OCI-M1 (cell line): ENCODE measurements at regions not wholly inside any gene's neighbourhood (a gene's known extent, or its start where the extent isn't known, plus 50 kb on each side); places are given as distances from the start of the nearest gene placed in this dataset.
A peak's percentile ranks its signal among the peaks of the same experiment; 100 is the strongest.

Source experiments
- DNase-seq: peaks from one replicate; lab custom pipeline; 2025; lab: John Stamatoyannopoulos, UW

DNA sequence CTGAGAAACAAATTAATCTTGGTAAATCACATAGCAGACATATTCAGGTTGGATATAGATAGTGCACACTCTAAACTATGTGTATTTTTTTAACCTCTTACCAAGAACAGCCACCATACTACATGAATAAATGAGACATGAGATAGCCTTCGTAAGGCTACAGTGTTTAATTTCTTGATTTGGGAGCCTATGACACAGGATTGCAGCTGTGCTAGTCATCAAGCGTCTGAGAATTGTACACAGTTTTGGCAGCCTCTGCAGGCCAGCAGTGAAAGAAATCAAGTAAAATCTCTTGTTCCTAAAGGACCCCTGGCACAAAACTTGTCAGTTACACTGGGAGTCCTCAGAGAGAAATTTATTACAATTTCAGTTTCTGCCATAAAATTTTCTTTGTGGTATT is 236.1 kb downstream of the C12orf50 start:
- no peak for DNase-seq

DNA sequence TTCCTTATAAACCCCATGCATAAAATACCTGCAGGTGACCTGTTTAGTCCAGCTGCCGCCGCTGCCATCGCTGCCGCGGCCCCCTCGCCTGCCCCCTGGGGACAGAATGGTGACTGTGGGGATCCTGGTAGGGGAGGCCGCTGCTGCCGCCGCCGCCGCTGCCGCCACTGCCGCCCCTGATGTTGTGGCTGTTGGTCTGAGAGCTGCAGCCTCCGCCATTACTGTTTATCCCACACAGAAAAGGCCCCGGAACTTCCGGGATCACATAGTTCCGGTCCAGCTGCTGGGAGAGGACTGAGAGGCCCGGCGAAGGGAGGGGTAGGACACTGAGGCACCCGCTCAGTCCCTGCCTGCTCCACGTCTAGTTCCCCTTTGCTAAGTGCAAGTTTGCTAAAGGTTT is 244.9 kb downstream of the C12orf50 start:
- no peak for DNase-seq

DNA sequence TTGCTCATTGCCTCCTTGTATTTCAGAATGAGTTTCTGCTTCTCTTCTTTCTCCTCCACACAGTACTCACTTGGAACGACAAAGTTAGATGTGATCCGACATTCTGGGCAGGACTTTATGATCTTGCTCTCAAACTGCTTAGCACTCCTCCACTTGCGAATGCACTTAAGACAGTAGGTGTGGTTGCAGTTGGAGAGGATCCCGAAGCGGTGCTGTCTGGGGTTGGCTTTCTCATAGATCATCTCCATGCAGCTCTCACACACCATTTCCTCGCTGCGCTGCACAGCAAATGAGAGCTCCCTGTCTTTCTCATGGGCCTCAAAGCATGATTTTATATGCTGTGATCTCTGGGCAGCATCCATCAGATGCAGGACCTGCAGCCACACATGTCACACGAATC is 245.7 kb downstream of the C12orf50 start:
- DNase-seq, result no peak

DNA sequence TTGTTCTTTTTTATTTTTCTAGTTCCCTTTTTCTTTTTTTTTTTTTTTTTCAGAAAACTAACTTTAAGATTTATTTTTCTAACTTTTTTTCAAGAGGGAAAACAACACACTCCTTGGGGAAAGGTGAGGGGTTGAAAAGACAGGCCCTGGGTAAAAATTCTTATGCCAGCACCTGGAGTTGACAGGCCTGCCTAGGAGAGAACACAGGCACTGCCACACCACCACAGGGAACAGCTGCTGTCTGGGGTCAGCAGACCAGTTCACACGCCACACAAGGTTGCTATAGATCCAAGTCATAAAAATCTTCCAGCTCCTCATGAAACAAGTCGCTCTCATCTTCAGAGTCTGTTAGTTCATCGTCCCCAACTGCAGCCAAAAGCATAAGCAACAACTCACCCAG is 246.4 kb downstream of the C12orf50 start:
- DNase-seq, result no peak

DNA sequence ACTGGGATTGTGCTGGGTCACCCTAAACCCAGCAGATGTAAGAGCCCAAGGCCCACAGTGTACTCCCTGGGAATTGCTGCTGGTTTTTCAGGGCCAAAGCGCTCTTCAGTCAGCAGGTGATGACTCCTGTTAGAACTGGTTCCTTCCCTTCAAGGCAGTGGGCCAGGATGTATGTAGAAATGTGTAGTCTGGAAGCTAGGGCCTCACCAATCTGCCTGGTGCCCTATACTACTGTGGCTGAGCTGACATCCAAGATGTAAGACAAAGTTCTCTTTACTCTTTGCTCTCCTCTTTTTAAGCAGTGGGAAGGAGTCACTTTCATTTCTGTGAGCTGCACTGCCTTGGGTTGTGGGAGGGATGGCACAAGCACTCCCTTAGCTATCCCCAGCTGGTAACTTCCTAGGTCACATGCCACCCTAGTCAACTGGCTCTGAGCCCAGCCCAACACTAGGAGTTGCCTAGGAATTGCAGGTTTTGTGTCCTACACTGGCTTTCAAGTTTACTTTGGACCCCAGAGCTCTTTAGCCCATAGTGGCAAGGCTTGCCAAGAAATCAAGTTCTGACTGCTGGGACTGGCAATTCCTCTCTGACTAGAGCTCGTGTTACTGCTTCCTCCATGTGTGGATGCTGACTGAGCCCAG is 249.2 kb downstream of the C12orf50 start:
- DNase-seq, result no peak

DNA sequence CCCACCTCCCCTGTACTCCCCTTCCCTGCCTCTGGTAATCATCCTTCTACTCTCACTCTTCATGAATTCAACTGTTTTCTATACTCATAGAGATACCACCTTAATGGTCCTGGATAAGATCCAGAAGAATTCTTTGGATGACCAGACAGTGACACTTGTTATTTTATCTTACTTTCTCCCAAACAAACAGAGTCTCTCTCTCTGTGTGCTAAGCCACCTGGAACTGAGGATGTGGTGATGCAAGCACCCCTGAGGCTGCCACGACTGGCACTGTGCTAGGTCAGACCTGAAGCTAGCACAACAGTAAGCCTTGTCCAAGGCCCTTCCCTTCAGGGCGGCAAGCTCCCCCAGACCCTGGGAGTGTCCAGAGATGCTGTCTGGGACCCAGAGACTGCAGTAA is 250.2 kb downstream of the C12orf50 start:
- no peak for DNase-seq

DNA sequence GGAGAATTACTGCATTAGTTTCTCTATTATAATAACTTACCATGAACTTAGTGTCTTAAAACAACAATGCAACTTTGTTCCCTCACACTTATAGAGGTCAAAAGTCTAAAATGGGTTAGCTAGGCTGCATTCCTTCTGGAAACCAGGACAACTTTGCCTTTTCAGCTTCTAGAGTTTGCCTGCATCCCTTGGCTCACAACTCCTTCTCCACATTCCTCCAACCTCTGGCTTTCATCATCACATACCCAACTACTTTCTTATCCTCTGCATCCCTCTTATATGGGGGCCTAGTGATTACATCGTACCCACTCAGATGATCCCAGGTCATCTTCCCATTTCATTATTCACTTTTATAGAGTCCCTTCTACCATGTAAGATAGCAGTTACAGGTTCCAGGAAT is 251.1 kb downstream of the C12orf50 start:
- DNase-seq, result no peak

DNA sequence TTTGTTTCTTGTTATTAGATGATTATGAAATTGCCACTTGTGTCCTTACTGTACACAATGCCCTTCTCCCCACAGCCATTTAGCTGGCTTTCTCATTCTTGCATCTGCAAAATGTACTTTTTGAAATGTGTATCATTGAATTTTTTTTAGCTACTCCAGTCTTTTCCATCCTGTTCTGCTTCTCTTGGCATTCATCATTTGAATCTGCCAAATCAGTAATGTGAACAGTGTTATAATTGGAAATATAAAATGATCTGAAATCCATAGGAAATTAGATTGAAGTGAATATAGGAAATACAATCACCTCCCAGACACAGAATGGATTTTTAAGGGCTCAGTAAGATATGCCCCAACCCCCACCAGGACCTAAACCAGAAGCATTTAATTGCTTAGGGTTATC is 253.4 kb downstream of the C12orf50 start:
- no peak for DNase-seq

DNA sequence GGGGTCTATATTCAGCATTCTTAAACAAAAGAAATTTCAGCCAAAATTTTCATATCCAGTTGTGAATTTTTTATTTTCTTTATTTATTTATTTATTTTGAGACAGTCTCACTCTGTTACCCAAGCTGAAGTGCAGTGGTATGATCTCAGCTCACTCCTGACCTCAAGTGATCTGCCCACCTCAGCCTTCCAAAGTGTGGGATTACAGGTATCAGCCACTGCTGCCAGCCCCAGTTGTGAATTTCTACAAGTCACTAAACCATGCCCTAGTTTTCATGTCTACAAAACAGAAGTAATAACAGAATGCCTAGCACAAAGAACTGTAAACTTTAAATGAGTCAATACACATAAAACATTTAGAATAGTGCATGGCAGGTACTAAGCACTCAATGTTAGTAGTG is 254.2 kb downstream of the C12orf50 start:
- DNase-seq, result no peak

DNA sequence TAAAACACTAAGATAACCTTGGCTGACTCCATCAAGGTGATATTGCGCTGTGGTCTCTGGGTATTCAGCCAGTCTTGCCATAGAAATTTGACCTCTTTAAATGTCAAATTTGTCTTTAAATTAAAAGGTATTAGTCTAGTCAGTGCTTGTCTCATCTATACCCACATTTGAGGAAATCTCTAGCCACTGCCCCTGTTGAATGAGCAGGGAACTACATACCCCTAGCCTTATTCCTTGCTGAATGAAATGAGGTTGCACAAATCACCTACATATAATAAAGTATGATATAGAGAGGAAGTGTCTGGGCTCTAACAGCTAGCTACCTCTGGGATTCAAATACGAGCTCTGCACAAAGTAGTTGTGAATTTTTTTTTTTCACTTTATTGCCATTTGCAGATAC is 256.8 kb downstream of the C12orf50 start:
- DNase-seq, result no peak

DNA sequence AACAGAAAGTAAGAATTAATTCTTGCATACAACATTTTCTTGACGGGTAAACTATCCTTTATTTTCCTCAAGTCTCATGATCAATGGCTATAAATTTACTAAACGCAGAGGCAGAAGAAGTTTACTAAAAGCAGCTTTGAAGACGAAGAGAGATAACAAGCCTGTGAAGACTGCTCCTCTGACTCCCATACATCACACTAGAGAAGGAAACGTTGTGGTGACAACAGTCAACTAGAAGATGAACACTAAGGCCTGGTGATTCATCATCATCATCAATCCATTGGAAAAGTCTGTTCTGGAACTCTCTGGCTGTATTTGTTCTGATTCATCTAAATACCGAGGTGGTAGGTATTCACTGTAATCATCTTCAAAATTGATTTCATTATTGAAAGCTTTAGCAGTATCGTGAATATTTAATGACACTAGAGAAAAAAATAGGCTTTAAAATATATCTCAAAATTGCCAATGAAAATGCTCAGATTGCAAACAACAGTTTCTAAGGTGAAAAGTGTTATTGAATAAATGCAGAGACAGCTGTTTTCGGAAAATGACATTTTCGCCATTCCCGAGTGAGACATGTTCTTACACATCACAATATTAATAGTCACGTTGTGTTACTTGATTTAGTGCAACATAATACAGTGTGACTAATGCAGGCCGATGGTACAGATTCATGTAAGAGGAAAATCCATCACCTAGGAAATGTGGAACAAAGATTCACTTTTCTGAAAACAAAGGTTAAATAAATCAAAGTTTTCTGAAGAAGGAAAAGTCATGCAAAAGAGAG is 260.5 kb downstream of the C12orf50 start:
- no peak for DNase-seq

DNA sequence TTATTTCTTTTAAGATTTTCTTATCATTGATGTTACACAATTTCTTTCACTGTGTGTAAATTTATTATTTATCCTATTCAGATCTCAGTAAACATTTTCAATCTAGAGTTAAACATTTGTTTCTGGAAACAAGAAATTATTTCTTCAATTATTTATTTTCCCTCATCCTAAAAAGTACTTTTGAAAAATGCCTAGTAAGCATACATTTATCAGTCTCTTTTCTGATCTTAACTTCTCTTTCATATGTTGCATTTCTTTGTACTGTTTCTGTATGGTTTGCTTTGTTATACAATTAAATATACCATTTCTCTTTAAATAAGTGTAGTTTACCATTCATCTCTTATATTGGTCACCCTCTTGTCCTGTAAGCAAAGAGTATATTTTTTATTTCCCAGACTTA is 263.2 kb downstream of the C12orf50 start:
- DNase-seq, result no peak

DNA sequence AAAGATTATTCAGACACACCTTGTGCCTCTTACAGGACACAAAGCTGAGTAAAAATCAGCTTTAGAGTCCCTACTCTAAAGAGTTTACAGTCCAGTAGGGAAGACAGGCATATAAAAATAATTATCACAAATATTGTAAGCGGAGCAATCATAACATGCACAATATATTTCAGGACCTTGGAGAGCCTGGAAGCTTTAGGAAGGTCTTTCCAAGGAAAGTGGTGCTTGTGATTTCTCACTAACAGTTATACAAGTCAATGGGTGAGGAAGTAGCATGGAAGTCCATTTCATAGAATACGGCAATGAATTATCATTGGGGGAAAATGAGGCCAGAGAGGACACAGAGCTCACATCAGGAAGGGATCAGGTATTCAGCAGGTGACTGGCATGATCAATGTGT is 268.3 kb downstream of the C12orf50 start:
- DNase-seq, result no peak

DNA sequence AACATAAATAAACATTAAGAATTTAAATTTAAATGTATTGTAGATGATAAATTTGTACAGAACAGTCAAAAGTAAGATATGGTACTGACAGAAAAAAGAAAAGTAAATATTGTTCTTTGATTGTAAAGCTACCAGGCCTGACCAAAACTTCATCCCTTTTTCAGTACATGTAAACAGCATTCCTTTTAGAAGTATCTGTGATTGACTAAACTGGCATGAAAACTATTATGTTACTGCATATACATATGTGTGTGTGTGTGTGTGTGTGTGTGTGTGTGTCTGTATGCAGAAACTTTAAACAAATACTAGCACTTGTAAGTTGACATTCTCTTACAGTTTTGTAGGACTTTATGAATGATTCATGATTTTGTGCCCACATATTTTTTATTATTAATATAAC is 270.9 kb downstream of the C12orf50 start:
- DNase-seq, result no peak

DNA sequence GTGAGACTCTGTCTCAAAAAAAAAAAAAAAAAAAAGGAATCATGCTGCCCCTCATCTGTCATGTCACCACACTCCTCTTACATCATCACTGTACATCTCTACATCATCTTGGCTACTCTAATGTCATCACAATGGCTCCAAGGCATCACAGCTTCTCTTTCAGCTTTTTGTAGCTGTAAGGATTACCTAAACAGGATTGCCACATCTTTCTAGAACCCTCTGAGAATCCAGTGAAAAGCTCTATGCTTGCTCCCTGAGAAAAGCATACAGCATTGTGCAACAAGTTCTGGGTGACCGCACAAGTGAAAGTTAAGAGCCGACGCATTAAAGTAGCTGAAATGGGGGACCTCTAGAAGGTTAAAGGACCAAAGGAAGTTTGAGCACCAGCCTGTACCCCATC is 272.5 kb downstream of the C12orf50 start:
- DNase-seq, result no peak

DNA sequence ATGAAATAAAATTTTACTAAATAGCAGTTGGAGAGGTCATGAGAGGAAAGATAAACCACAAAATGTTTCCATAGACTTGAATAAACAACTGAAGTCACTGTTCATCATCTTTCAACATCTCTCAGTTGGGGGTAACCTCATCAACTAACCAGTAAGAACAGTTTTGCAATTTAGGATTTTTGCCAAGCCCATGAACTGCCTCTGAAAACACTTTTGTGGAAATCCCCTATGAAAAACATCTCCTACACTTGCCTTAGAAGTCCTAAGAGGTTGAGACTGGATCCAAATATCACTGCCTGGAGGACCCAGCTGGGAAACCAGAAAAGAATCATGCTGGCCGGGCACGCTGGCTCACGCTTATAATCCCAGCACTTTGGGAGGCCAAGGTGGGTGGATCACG is 273.1 kb downstream of the C12orf50 start:
- no peak for DNase-seq

DNA sequence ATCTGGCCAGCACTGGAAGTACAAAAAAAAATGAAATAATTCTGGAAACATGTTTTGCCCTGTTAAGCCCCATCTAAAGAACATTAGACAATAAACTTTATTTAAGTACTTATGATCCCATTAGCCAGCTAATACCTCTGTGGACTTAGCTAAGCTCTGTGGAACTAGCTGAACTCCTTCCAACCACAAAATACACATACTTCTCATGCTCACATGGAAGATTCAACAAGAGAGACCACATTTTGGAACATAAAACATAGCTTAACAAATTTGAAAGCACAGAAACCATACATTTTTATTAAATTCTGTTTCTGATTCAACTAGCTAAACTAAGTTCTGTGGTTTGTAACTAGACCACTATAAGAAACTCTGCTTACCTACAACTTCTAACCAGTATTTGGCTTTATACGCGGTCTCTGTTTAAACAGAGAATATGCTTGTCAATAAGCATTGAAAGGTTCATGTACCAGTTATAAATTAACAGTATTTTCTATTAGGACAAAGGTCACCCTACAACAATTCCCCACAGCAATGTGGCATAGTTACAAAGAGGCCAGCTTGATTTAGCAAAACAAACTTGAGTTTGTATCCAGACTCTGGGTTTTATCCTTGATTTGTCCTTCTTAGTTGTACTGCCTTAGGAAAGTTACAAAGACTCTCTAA is 300.1 kb downstream of the C12orf50 start:
- no peak for DNase-seq

DNA sequence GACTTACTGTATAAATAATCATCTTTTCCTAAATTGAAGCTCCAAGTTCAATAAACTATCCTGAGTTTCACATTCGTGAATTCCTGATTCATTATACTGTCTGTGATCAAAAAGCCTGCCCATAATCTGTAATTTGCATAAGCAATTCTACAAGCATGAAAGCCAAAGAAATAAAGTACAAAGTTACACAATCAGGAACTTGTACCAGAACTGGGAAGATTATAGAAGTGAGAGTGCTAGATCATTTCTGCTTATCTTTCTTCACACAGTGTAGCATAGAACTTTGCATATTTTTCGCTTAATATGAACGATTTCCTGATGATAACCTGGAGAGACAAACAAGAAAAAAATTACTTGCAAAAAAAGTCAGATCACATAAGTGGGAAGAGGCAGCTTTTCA is 308.2 kb downstream of the C12orf50 start:
- peak; percentile 24 for DNase-seq

DNA sequence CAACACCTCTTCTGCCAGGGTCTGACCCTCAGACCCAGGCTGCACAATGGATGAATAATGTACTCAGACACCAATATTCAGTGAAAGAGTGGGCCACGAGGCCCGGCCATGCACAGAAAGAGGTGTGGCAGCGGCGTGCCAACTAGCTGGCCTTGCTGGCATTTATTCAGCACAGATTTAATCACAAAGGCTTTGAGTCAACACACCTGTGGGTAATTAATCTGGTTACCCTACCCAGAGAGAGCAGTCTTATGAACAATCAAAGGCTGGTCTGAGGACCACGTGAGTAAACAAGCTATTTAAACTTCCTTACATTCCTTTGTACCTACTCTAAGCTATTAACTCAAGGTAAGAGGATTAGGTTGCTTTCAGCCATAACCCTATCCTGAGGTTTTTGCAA is 324.8 kb downstream of the C12orf50 start:
- no peak for DNase-seq

DNA sequence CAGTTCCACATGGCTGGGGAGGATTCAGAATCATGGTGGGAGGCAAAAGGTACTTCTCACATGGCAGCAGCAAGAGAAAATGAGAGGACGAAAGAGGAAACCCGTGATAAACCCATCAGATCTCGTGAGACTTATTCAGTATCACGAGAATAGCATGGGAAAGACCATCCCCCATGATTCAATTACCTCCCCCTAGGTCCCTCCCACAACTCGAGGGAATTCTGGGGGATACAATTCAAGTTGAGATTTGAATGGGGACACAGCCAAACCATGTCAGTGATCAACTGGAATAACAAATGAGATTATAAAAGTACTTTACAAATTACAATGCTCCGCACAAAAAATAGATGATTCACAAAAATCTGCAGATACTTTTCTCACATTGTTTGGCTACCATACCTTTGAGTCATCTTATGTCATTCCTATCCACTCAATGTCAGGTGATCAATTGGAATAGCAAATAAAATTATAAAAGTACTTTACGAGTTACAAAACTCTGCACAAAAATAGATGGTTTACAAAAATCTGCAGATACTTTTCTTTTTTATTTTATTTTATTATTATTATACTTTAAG is 338.9 kb downstream of the C12orf50 start:
- DNase-seq, result no peak

DNA sequence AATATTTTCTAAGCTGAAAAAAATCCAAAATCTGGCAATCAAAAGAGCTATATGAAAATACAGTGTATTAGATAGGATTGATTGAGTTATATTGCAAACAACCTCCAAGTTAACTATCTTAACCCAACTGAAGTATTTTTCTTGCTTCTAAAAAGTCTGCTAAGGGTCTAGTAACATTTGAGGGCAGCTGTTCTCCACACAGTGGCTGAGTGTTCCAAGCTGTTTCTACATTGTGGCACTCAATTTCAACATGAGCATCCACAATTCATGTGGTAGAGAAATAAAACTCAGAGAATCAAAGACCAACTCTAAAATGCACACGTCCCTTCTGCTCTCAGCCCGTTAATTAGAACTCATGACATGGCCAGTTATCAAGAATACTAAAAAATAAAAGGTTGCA is 340.0 kb downstream of the C12orf50 start:
- DNase-seq, result no peak

DNA sequence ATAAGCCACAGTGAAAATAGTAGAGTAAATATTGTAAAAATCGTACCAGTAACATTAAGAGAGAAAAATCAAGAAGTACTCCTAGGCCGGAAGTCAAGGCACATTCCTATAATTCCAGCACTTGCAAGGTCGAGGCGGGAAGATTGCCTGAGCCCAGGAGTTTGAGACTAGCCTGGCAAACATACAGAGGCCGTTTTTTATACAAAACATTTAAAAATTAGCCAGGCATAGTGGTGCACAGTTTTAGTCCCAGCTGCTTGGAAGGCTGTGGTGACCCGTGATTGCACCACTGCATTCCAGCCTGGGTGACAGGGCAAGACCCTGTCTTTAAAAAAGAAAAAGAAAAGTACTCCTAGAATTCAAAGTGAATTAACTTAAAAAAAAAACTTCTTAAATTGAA is 341.8 kb downstream of the C12orf50 start:
- DNase-seq, result no peak

DNA sequence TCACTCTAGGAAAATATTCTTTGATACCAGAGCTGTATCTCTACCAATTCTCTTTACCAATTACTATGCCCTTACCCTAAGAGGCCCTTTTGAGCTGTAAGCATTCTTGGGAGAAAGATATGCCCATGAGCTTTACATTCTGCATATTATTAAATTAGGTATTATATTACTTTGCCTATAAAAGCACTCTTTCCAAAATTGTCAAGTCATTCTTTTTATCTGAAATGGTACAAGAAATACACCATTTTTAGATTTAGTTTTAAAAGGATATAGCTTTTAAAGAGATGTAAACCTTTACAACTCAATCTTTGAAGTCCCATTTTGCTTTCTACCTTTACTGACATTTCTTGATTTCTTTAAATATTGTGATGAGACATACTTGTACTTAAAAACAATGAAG is 343.5 kb downstream of the C12orf50 start:
- no peak for DNase-seq
